ENCODE measurements at regions not wholly inside any gene's neighbourhood (a gene's known extent, or its start where the extent isn't known, plus 50 kb on each side); places are given as distances from the start of the nearest gene placed in this dataset.

GRCh38 chr12:46998811-46999368 is 80.5 kb upstream of the PCED1B start:
- no peaks in the 10 kb centered on the region for H3K27me3 ChIP-seq
- H3K9me3 ChIP-seq, result peaks cover 0 to 6% (median 0%) of the 10 kb centered on the region in 12 donors
- DNase-seq (no peak), ATAC-seq (no peak)
- H3K36me3 ChIP-seq, result no peaks in the 10 kb centered on the region
- no peaks in the 10 kb centered on the region for H3K4me1 ChIP-seq
- intact Hi-C loops (cut with DNase I), result no loop called here
- TF ChIP-seq, protein P1, sequence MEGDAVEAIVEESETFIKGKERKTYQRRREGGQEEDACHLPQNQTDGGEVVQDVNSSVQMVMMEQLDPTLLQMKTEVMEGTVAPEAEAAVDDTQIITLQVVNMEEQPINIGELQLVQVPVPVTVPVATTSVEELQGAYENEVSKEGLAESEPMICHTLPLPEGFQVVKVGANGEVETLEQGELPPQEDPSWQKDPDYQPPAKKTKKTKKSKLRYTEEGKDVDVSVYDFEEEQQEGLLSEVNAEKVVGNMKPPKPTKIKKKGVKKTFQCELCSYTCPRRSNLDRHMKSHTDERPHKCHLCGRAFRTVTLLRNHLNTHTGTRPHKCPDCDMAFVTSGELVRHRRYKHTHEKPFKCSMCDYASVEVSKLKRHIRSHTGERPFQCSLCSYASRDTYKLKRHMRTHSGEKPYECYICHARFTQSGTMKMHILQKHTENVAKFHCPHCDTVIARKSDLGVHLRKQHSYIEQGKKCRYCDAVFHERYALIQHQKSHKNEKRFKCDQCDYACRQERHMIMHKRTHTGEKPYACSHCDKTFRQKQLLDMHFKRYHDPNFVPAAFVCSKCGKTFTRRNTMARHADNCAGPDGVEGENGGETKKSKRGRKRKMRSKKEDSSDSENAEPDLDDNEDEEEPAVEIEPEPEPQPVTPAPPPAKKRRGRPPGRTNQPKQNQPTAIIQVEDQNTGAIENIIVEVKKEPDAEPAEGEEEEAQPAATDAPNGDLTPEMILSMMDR (IDR thresholded peaks at IDR 0.05), result no peak
- TF ChIP-seq POLR2A (IDR thresholded peaks at IDR 0.05), result no peak
- no peak overlapping the region for H3K4me3 ChIP-seq
- WGBS, 4 donors, result 85 to 92% (median 87%) methylated on average over 5 of the region's 5 CpGs
- H3K27ac ChIP-seq, result no peak overlapping the region

GRCh38 chr12:47004634-47005033 is 74.8 kb upstream of the PCED1B start:
- WGBS, 4 donors, result 19 to 31% (median 24%) methylated on average over 2 of the region's 2 CpGs
- H3K36me3 ChIP-seq, result no peaks in the 10 kb centered on the region
- intact Hi-C loops (cut with DNase I), result no loop called here
- ATAC-seq (no peak), DNase-seq (no peak)
- H3K27ac ChIP-seq, result no peak overlapping the region
- no peaks in the 10 kb centered on the region for H3K9me3 ChIP-seq
- H3K27me3 ChIP-seq, result peaks cover 0 to 4% (median 0%) of the 10 kb centered on the region in 9 donors
- no peak overlapping the region for H3K4me3 ChIP-seq
- TF ChIP-seq, protein P1 (IDR thresholded peaks at IDR 0.05), result no peak
- TF ChIP-seq POLR2A (IDR thresholded peaks at IDR 0.05), result no peak
- H3K4me1 ChIP-seq, result no peaks in the 10 kb centered on the region

DNA sequence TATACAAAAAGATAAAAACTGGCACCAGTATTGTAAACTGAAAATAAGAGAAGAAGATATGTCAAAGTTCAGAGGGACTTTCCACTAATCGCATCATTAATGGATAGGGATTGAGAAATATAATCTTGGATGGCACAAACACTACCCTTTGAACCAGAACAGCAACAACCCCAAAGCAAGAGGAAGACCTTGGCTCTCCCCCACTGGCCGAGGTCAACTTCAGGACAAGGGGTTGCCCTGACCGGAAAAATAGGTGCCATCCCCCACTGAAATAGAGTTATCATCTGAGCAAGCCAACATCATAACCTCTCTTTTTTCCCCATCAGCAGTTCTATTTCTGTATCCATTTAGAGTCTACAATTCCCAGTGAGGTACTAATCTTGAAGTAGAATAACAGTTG is 72.4 kb upstream of the PCED1B start:
- TF ChIP-seq, protein P1 (IDR thresholded peaks at IDR 0.05), result no peak
- no peak for TF ChIP-seq POLR2A (IDR thresholded peaks at IDR 0.05)
- 86 to 91% (median 87%) methylated on average over 3 of the region's 3 CpGs for WGBS, 4 donors
- Histone ChIP-seq H3K36me3 (no peaks in the 10 kb centered on the region), H3K27me3 (peaks cover 0 to 4% (median 0%) of the 10 kb centered on the region in 9 donors), H3K9me3 (no peaks in the 10 kb centered on the region), H3K4me1 (no peaks in the 10 kb centered on the region), H3K27ac (no peak overlapping the region), H3K4me3 (no peak overlapping the region)
- intact Hi-C loops (cut with DNase I), result no loop called here
- DNase-seq, result no peak
- ATAC-seq, result no peak

- Histone ChIP-seq H3K4me3 (no peak overlapping the region), H3K9me3 (no peaks in the 10 kb centered on the region), H3K27me3 (peaks cover 0 to 6% (median 0%) of the 10 kb centered on the region in 9 donors), H3K36me3 (no peaks in the 10 kb centered on the region), H3K27ac (no peak overlapping the region), H3K4me1 (no peaks in the 10 kb centered on the region)
- intact Hi-C loops (cut with DNase I), result loop anchor here in 3 of 10 donors (10.0 kb wide), 3 partner anchors 328 to 878 kb away; no protein-coding TSS in a partner anchor
- TF ChIP-seq, protein P1 (IDR thresholded peaks at IDR 0.05), result no peak
- TF ChIP-seq POLR2A (IDR thresholded peaks at IDR 0.05), result no peak
- WGBS, 4 donors, result 79 to 96% (median 83%) methylated on average over 1 of the region's 1 CpG
- no peak for DNase-seq
- ATAC-seq, result no peak
These were observed 66.9 kb upstream of the PCED1B start for GRCh38 chr12:47012552-47012951.

Data from heart left ventricle (tissue), 16 donors.